T-cell (primary cell): ENCODE measurements at regions not wholly inside any gene's neighbourhood (a gene's known extent, or its start where the extent isn't known, plus 50 kb on each side); places are given as distances from the start of the nearest gene placed in this dataset.

Source experiments
- ATAC-seq, 4 experiments: fragments of 200-7000 bp in 3 of 4; fragments of 150-1000 bp in 1 of 4; cut with Tn5 transposase; replicated peaks in 1 of 4; 1 replicate in 3 of 4; 2 replicates in 1 of 4; pipeline ENCODE4 v1.10.0; 2021; ENCODE audit warnings: moderate library complexity in 3 of 4, mild to moderate bottlenecking in 2 of 4, moderate number of reproducible peaks in 1 of 4
- CTCF ChIA-PET, 2 donors: fragments of 300-600 bp; sonication (Branson Sonifier 250); formaldehyde crosslinking; loops; one replicate each; lab custom pipeline; 2022; ENCODE audit warnings: antibody characterized with exemption in 2 of 2; lab: Charles Lee
- POLR2A ChIA-PET, 2 donors: fragments of 300-600 bp; sonication (Branson Sonifier 250); formaldehyde crosslinking; loops; one replicate each; lab custom pipeline; 2022; ENCODE audit warnings: antibody characterized with exemption in 2 of 2; lab: Charles Lee
- DNase-seq, 35 experiments: peaks; one replicate each; pipeline versions ENCODE4 v3.0.0 to v3.0.0-alpha.2; 2013 to 2023
- H3K27ac ChIP-seq: one replicate; pipeline ENCODE4 v1.5.1; 2013; ENCODE audit warnings: low read length
- H3K27me3 ChIP-seq, 2 experiments: replicated peaks in 1 of 2; 1 replicate in 1 of 2; 2 replicates in 1 of 2; pipeline versions ENCODE4 v1.6.1 to v1.7.0; 2013; ENCODE audit warnings: low read length in 1 of 2, mixed read lengths in 1 of 2; ENCODE audit not compliant: control insufficient read depth in 2 of 2, insufficient read depth in 2 of 2; ENCODE audit errors: extremely low read depth in 1 of 2
- H3K36me3 ChIP-seq, 2 donors: 1 replicate in 1 of 2; 2 replicates in 1 of 2; pipeline versions ENCODE4 v1.6.1 to v1.7.0; 2013; ENCODE audit warnings: low read length in 1 of 2; ENCODE audit not compliant: control insufficient read depth in 2 of 2, insufficient read depth in 1 of 2; ENCODE audit errors: extremely low read depth in 1 of 2
- H3K4me1 ChIP-seq, 2 experiments: 1 replicate in 1 of 2; 2 replicates in 1 of 2; pipeline versions ENCODE4 v1.6.1 to v1.7.0; 2013; ENCODE audit warnings: low read length in 2 of 2, mixed read lengths in 1 of 2; ENCODE audit not compliant: insufficient read depth in 2 of 2, control insufficient read depth in 1 of 2; ENCODE audit errors: extremely low read depth in 1 of 2
- H3K4me3 ChIP-seq, 2 donors: 1 replicate in 1 of 2; 2 replicates in 1 of 2; pipeline versions ENCODE4 v1.5.1 to v1.7.0; 2013; ENCODE audit warnings: mild to moderate bottlenecking in 2 of 2, low read length in 1 of 2, moderate library complexity in 1 of 2; ENCODE audit not compliant: control insufficient read depth in 1 of 2; ENCODE audit errors: extremely low read depth in 1 of 2
- H3K9me3 ChIP-seq: 2 replicates; pipeline ENCODE4 v1.7.0; 2013
- H3K27ac Mint-ChIP-seq, 2 donors: one replicate each; pipeline ENCODE4 v1.8.0; 2020 to 2021; ENCODE audit warnings: mild to moderate bottlenecking in 2 of 2, mixed read lengths in 2 of 2
- H3K27me3 Mint-ChIP-seq, 2 donors: one replicate each; pipeline ENCODE4 v1.8.0; 2021 to 2022; ENCODE audit warnings: mixed read lengths in 2 of 2
- H3K36me3 Mint-ChIP-seq: one replicate; pipeline ENCODE4 v1.8.0; 2021; ENCODE audit warnings: mixed read lengths
- H3K4me1 Mint-ChIP-seq, 3 donors: one replicate each; pipeline ENCODE4 v1.8.0; 2020 to 2022; ENCODE audit warnings: mixed read lengths in 3 of 3, mild to moderate bottlenecking in 1 of 3
- H3K4me3 Mint-ChIP-seq, 3 donors: one replicate each; pipeline ENCODE4 v1.8.0; 2020 to 2022; ENCODE audit warnings: mild to moderate bottlenecking in 3 of 3, mixed read lengths in 3 of 3, moderate library complexity in 3 of 3
- H3K9me3 Mint-ChIP-seq, 3 donors: one replicate each; pipeline ENCODE4 v1.8.0; 2020 to 2022; ENCODE audit warnings: mixed read lengths in 3 of 3
- WGBS: methylation state at CpG from one replicate; pipeline ENCODE4 v1.1.5; 2013; ENCODE audit warnings: missing lambda C conversion rate; ENCODE audit not compliant: insufficient coverage; 5-methylcytosine and 5-hydroxymethylcytosine counted together

DNA sequence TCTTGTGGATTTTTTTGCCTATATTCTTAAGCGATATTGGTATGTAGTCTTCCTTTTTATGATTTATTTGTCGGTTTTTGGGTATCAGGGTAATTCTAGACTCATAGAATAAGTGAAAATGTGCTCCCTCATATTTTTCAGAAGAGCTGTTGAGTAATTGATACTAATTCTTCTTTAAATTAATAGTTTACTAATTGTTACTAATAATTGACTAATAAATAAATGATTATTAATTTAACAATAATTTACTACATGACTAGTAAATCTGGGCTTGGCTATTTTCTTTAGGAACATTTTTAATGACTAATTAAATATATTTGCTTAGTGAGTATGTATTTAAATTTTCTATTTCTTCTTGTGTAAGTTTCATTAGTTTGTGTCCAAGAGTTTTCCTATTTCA, 325.0 kb downstream of the ADCYAP1 start:
- no peaks in the 10 kb centered on the region for H3K36me3 ChIP-seq
- no peaks in the 10 kb centered on the region for H3K4me1 ChIP-seq
- H3K9me3 ChIP-seq, result peaks cover 4% of the 10 kb centered on the region
- no peaks in the 10 kb centered on the region for H3K27me3 ChIP-seq
- no peak overlapping the region for H3K4me3 ChIP-seq
- Mint-ChIP-seq H3K4me3 (no peak overlapping the region), H3K27me3 (no peaks in the 10 kb centered on the region), H3K4me1 (no peaks in the 10 kb centered on the region), H3K36me3 (no peaks in the 10 kb centered on the region), H3K9me3 (peaks cover 21 to 35% (median 24%) of the 10 kb centered on the region in 3 donors), H3K27ac (no peak overlapping the region)
- no CpG with 5 or more reads among the region's 2 CpGs for WGBS
- ChIA-PET POLR2A (no interaction called here), CTCF (no interaction called here)
- DNase-seq (no peak), ATAC-seq (no peak)
- no peak overlapping the region for H3K27ac ChIP-seq

DNA sequence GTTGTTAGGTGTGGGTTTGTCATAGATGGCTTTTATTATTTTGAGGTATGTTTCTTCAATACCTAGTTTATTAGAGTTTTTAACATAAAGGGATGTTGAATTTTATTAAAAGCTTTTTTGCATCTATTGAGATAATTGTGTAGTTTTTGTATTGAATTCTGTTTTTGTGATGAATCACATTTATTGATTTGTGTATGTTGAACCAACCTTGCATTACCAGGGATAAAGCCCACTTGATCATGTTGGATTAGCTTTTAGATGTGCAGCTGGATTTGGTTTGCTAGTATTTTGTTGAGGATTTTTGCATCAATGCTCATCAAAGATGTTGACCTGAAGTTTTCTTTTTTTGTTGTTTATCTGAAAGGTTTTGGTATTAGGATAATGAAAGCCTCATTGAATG, 328.2 kb downstream of the ADCYAP1 start:
- H3K4me1 ChIP-seq, result no peaks in the 10 kb centered on the region

DNA sequence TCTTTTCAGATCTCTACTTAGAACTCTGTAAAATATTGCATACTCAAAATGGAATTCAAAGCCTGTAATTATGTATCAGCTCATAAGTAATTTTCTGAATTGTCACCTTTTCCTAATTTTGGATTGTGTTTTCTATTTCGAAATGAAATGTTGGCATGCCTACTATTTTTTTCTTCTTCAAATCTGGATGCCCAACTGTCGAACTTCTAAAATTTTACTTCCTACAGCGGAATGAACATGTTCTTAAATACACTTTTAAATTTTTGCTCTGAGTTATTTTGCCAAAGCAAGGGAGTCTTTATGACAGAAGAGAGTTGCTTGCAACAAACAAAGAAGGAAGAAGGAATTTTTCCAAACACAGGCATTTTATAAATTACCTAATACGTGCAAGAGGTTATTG, 336.0 kb downstream of the ADCYAP1 start:
- no peak for ATAC-seq
- H3K4me1 ChIP-seq, result no peaks in the 10 kb centered on the region
- Mint-ChIP-seq H3K9me3 (peaks cover 8 to 18% (median 13%) of the 10 kb centered on the region in 3 donors), H3K27me3 (no peaks in the 10 kb centered on the region), H3K4me1 (no peaks in the 10 kb centered on the region), H3K4me3 (no peak overlapping the region), H3K27ac (no peak overlapping the region), H3K36me3 (no peaks in the 10 kb centered on the region)
- no peak overlapping the region for H3K4me3 ChIP-seq
- ChIA-PET POLR2A (no interaction called here), CTCF (no interaction called here)
- WGBS, result no CpG with 5 or more reads among the region's 4 CpGs
- H3K27me3 ChIP-seq, result no peaks in the 10 kb centered on the region
- no peaks in the 10 kb centered on the region for H3K9me3 ChIP-seq
- H3K36me3 ChIP-seq, result no peaks in the 10 kb centered on the region
- no peak for DNase-seq
- no peak overlapping the region for H3K27ac ChIP-seq

More for the DNA sequence above, 328.2 kb downstream of the ADCYAP1 start:
- H3K9me3 ChIP-seq, result peaks cover 4% of the 10 kb centered on the region
- no peaks in the 10 kb centered on the region for H3K27me3 Mint-ChIP-seq
- no peak overlapping the region for H3K4me3 ChIP-seq
- no peaks in the 10 kb centered on the region for H3K27me3 ChIP-seq
- H3K4me3 Mint-ChIP-seq, result no peak overlapping the region
- no peak overlapping the region for H3K27ac Mint-ChIP-seq
- DNase-seq (no peak), ATAC-seq (no peak)
- CTCF ChIA-PET, result no interaction called here
- H3K27ac ChIP-seq, result no peak overlapping the region
- peaks cover 38 to 46% (median 38%) of the 10 kb centered on the region in 3 donors for H3K9me3 Mint-ChIP-seq
- no peaks in the 10 kb centered on the region for H3K36me3 Mint-ChIP-seq
- H3K4me1 Mint-ChIP-seq, result no peaks in the 10 kb centered on the region
- H3K36me3 ChIP-seq, result no peaks in the 10 kb centered on the region
- POLR2A ChIA-PET, result no interaction called here

DNA sequence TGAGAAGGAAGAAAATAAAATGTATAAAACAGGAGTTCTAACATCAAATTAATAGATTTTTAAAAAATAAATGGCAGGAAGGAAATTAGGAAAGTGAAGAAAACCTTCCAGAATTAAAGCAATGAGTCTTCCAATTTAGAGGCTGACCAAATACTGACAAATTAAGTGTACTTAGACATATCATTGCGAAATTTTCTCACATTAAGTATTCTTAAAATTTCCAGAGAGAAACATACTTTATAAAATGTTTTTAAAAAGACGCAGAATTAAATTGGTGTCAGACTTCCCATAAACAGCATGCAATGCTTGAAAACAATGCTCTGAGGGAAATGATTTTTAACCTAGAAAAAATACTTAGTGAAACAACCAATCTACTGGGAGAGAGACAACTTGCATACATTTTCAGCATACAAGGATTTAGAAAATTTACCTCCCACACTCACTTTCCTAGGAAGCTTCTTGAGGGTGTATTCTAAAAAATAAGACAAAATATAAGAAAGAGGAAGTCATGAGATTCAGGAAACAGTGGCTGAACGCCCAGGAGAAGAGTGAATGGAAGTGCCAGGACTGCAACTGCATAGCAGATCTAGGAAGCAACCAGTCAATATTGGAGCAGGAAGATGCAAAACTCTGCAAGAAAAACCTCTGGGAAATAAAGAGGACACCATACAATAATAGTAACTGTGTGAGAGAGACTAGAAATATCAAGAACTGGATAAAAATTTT, 339.9 kb downstream of the ADCYAP1 start:
- ChIA-PET POLR2A (no interaction called here), CTCF (no interaction called here)
- DNase-seq (no peak), ATAC-seq (no peak)
- no peaks in the 10 kb centered on the region for H3K27me3 ChIP-seq
- no peaks in the 10 kb centered on the region for H3K36me3 Mint-ChIP-seq
- no peaks in the 10 kb centered on the region for H3K27me3 Mint-ChIP-seq
- no peaks in the 10 kb centered on the region for H3K9me3 ChIP-seq
- peaks cover 0 to 10% (median 9%) of the 10 kb centered on the region in 3 donors for H3K9me3 Mint-ChIP-seq
- H3K4me3 Mint-ChIP-seq, result no peak overlapping the region
- H3K4me3 ChIP-seq, result no peak overlapping the region
- no peaks in the 10 kb centered on the region for H3K4me1 Mint-ChIP-seq
- no CpG with 5 or more reads among the region's 3 CpGs for WGBS
- H3K27ac Mint-ChIP-seq, result no peak overlapping the region
- H3K36me3 ChIP-seq, result no peaks in the 10 kb centered on the region
- H3K27ac ChIP-seq, result no peak overlapping the region
- no peaks in the 10 kb centered on the region for H3K4me1 ChIP-seq

DNA sequence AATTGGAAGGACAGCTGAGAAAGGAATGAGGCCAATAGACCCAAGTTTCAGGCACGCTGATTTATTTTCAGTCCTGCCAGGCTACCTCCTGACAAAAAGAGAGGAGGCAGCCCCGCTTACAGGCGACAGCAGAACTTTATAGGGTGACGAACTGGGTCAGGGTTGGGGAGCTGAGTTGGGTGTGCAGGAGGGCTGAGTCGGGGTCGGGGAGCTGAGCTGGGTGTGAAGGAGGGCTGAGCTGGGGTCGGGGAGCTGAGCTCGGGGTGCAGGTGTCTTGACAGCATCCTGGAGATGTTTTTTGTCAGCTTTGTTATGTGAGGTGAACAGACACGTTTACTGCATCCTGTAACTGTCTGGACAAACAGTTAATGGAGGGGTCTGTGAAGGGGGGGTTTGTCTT, 342.2 kb downstream of the ADCYAP1 start:
- Mint-ChIP-seq H3K4me1 (no peaks in the 10 kb centered on the region), H3K9me3 (peaks cover 0 to 11% (median 2%) of the 10 kb centered on the region in 3 donors), H3K4me3 (no peak overlapping the region), H3K27ac (no peak overlapping the region), H3K27me3 (no peaks in the 10 kb centered on the region), H3K36me3 (no peaks in the 10 kb centered on the region)
- Histone ChIP-seq H3K36me3 (no peaks in the 10 kb centered on the region), H3K4me1 (no peaks in the 10 kb centered on the region), H3K27ac (no peak overlapping the region), H3K9me3 (no peaks in the 10 kb centered on the region), H3K4me3 (no peak overlapping the region), H3K27me3 (no peaks in the 10 kb centered on the region)
- ATAC-seq (no peak), DNase-seq (no peak)
- POLR2A ChIA-PET, result no interaction called here
- WGBS, result 73% methylated on average over 9 of the region's 9 CpGs
- CTCF ChIA-PET, result no interaction called here

DNA sequence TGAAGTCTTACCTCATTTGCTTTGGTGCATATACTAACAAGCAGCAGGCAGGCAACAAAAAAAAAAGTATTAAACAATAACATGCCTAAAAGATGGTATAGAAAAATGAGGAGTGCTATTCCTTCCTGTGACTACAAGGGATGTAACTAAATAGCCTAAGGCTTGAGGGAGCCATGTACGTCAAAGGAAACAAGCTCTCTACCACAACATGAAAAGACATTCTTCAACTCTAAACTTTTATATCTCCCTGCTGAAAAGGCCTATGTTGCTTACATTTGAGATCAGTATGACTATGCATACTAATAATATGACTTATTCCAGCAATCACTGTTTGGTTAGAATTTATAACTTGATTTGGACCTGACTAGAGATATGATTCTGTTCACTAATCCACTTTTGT, 347.9 kb downstream of the ADCYAP1 start:
- ChIA-PET CTCF (no interaction called here), POLR2A (no interaction called here)
- ATAC-seq, result no peak
- peaks cover 5 to 16% (median 6%) of the 10 kb centered on the region in 3 donors for H3K9me3 Mint-ChIP-seq
- H3K27me3 Mint-ChIP-seq, result no peaks in the 10 kb centered on the region
- Histone ChIP-seq H3K27ac (no peak overlapping the region), H3K27me3 (no peaks in the 10 kb centered on the region), H3K9me3 (no peaks in the 10 kb centered on the region), H3K4me3 (no peak overlapping the region), H3K36me3 (no peaks in the 10 kb centered on the region), H3K4me1 (no peaks in the 10 kb centered on the region)
- H3K27ac Mint-ChIP-seq, result no peak overlapping the region
- H3K4me3 Mint-ChIP-seq, result no peak overlapping the region
- H3K4me1 Mint-ChIP-seq, result no peaks in the 10 kb centered on the region
- no peaks in the 10 kb centered on the region for H3K36me3 Mint-ChIP-seq
- no CpG with 5 or more reads among the region's 1 CpG for WGBS
- DNase-seq, result no peak

DNA sequence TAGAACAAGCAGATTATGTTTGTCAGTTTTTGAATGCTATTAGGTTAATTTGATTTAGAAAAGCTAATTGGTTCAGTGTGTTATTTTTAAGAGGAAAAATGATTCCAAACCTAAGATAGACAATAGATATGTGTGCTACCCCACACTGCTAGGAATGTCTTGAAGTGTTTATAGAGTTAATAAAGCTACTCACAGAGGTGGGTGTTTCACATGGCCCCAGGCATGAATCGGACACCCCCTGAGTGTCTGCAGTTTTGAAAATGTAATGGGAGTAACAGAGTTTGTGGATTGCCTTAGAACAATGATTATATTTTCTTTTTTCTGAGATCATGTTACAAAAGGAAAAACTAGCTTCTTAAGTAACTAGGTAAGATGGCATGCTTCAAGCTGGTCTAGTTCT, 348.3 kb downstream of the ADCYAP1 start:
- Mint-ChIP-seq H3K4me3 (no peak overlapping the region), H3K4me1 (no peaks in the 10 kb centered on the region), H3K9me3 (peaks cover 5 to 13% (median 6%) of the 10 kb centered on the region in 3 donors), H3K27ac (no peak overlapping the region), H3K27me3 (no peaks in the 10 kb centered on the region), H3K36me3 (no peaks in the 10 kb centered on the region)
- H3K36me3 ChIP-seq, result no peaks in the 10 kb centered on the region
- H3K27ac ChIP-seq, result no peak overlapping the region
- DNase-seq, result no peak
- H3K9me3 ChIP-seq, result no peaks in the 10 kb centered on the region
- H3K4me3 ChIP-seq, result no peak overlapping the region
- CTCF ChIA-PET, result no interaction called here
- H3K27me3 ChIP-seq, result no peaks in the 10 kb centered on the region
- no CpG with 5 or more reads among the region's 1 CpG for WGBS
- POLR2A ChIA-PET, result no interaction called here
- no peak for ATAC-seq
- no peaks in the 10 kb centered on the region for H3K4me1 ChIP-seq
